ENCODE measurements at regions not wholly inside any gene's neighbourhood (a gene's known extent, or its start where the extent isn't known, plus 50 kb on each side); places are given as distances from the start of the nearest gene placed in this dataset.

DNA sequence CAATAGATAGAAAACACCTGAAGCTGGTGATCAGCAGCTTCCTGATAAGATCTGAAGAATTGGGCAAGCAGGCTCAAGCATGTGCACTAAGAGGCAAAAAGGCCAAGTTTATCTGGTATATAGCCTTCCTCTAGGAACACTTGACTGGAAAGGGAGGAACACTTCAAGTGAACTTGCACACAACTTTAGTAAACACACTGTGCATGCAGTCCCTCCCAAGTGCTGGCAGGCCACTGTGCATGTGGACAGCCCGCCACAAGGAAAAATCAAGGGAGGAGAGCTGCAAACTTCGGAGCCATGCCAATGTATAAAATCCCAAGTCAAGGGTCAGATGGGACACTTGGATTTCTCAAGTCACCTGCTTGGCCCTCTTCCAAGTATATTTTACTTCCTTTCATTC lies 645.8 kb upstream of the NDST4 start:
- Mint-ChIP-seq H3K4me3 (no peak overlapping the region), H3K9me3 (peaks cover 0 to 24% (median 3%) of the 10 kb centered on the region in 9 donors), H3K27ac (no peak overlapping the region), H3K36me3 (no peaks in the 10 kb centered on the region), H3K4me1 (no peaks in the 10 kb centered on the region), H3K27me3 (no peaks in the 10 kb centered on the region)
- POLR2A ChIA-PET: no interaction called here
- DNase-seq (no peak), ATAC-seq (no peak)

DNA sequence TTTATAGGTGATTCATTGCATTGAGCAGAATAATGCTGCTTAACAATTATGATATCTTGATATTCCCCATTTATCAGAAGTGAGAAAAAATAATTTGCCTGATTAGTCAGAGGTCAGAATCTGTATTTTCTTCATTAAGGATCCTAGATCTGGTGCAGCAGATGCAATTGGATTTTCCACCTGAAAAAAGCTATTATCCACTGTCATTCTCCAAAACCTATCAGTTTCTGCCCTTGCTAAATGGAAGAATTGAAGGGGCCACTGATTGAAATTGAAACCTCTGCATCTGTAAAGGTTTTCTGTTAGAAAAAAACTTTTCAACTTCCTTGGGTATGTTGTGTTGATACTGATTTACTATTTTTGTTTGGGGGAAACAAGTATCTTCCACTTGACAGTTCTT lies 636.0 kb upstream of the NDST4 start:
- ATAC-seq: no peak
- no peak for DNase-seq
- no peaks in the 10 kb centered on the region for H3K4me1 Mint-ChIP-seq
- no peak overlapping the region for H3K4me3 Mint-ChIP-seq
- no peaks in the 10 kb centered on the region for H3K27me3 Mint-ChIP-seq
- no peaks in the 10 kb centered on the region for H3K36me3 Mint-ChIP-seq
- peaks cover 0 to 19% (median 4%) of the 10 kb centered on the region in 9 donors for H3K9me3 Mint-ChIP-seq
- no peak overlapping the region for H3K27ac Mint-ChIP-seq
- POLR2A ChIA-PET: no interaction called here

DNA sequence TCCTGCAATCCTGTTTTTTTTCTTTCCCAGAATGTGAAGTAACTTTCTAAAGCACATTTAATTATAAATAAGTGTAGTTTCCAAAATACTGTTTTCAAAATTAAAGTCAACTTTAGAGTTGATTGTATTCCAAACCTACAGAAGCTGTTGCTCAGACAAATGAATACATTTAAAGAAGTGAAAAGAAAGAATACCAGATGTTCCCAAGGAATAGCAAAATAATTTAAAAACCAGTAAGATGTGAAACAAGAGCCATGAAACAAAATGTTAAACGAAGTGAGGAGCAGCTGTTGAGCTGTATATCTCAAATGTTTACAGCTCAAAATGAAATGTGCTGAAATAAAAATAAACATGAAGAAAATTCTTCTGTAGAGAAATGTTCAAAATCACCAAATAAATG lies 627.4 kb upstream of the NDST4 start:
- ATAC-seq (no peak), DNase-seq (no peak)
- Mint-ChIP-seq H3K36me3 (no peaks in the 10 kb centered on the region), H3K27ac (no peak overlapping the region), H3K27me3 (no peaks in the 10 kb centered on the region), H3K9me3 (peaks cover 0 to 5% (median 0%) of the 10 kb centered on the region in 9 donors), H3K4me1 (no peaks in the 10 kb centered on the region), H3K4me3 (no peak overlapping the region)
- POLR2A ChIA-PET: no interaction called here

DNA sequence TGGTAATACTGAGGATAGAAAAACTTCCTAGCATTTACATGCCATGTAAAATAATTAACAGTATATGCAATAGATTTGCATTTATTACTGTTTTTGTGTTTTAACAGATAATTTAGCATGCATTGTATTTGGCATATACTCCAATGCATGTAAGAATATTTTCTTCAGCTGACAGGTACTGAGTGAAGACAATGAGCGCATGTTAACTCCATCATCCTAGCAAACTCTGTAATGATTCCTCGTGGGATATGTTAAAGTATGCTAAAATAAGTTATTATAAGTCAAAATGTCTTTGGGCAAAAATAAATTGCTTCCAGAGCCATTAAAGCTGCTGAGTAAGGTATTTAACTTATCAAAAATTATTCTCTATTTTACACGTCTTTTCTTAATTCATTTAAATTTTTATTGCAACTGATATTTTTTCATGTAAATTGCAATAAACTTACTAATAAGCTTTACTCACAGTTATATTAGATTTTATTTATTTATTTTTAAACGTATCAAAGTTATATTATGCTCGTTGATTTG lies 616.4 kb upstream of the NDST4 start:
- ATAC-seq: no peak
- Mint-ChIP-seq H3K4me1 (no peaks in the 10 kb centered on the region), H3K27me3 (no peaks in the 10 kb centered on the region), H3K27ac (no peak overlapping the region), H3K9me3 (peaks cover 0 to 20% (median 4%) of the 10 kb centered on the region in 9 donors), H3K36me3 (no peaks in the 10 kb centered on the region), H3K4me3 (no peak overlapping the region)
- POLR2A ChIA-PET: no interaction called here
- DNase-seq: no peak

DNA sequence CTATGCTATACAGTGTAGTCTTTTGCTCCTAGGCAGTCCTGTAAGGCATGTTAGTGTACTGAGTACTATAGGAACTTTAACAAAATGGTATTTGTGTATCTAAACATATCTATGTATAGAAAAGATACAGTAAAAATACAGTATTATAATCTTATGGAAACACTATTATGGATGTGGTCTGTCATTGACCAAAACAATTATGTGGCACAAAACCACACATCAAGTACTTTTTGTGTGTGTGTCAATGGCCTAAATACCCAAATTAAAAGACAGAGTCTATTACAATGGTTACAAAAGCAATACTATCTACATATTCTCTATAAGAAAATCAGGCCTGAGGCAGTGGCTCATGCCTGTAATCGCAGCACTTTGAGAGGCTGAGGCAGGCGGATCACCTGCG lies 610.2 kb upstream of the NDST4 start:
- POLR2A ChIA-PET: no interaction called here
- Mint-ChIP-seq H3K9me3 (peaks cover 0 to 23% (median 0%) of the 10 kb centered on the region in 9 donors), H3K4me3 (no peak overlapping the region), H3K27me3 (no peaks in the 10 kb centered on the region), H3K27ac (no peak overlapping the region), H3K36me3 (no peaks in the 10 kb centered on the region), H3K4me1 (no peaks in the 10 kb centered on the region)
- DNase-seq (no peak), ATAC-seq (no peak)

DNA sequence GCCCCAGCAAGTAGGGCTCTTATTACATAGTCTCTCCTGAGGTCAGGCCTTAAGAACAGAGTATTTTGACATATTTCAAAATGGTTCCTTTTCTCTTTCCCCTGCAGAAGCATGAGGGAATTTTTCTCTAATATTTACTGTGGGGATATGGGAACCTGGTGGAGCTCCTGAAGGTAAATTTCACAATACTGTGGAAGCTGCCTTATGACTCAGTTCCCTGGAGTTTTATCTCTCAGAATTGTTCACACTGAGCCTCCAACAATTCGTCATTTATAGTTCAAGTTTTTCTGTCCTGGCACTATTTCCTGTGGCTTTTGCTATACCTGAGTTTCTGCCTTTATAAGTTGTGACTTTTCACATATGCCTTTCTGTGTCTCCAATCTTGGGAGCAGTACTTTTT lies 607.2 kb upstream of the NDST4 start:
- Mint-ChIP-seq H3K27me3 (no peaks in the 10 kb centered on the region), H3K4me1 (no peaks in the 10 kb centered on the region), H3K27ac (no peak overlapping the region), H3K9me3 (peaks cover 0 to 23% (median 0%) of the 10 kb centered on the region in 9 donors), H3K4me3 (no peak overlapping the region), H3K36me3 (no peaks in the 10 kb centered on the region)
- ATAC-seq (no peak), DNase-seq (no peak)
- POLR2A ChIA-PET: no interaction called here

DNA sequence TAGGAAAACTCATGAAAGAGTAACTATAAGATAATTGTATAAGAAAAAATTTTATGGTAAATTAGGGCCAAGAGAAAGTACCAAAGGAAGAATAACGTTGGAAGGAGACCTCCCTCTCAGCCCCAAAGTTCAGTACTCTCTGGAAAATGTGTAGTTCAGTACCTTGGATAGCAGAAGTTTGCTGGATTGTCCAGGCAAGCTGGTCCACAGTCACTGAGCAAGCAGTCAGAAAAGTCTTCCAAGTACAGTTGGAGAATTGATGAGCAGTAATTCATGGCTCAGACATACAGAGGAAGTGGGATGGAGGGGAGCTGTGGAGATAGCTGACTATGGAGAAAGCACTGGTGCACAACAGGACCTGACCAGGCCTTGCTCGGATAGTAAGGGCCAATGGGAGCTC lies 598.2 kb upstream of the NDST4 start:
- ATAC-seq (no peak), DNase-seq (no peak)
- Mint-ChIP-seq H3K27me3 (no peaks in the 10 kb centered on the region), H3K4me3 (no peak overlapping the region), H3K27ac (no peak overlapping the region), H3K9me3 (peaks cover 0 to 10% (median 2%) of the 10 kb centered on the region in 9 donors), H3K36me3 (no peaks in the 10 kb centered on the region), H3K4me1 (no peaks in the 10 kb centered on the region)
- POLR2A ChIA-PET: no interaction called here

DNA sequence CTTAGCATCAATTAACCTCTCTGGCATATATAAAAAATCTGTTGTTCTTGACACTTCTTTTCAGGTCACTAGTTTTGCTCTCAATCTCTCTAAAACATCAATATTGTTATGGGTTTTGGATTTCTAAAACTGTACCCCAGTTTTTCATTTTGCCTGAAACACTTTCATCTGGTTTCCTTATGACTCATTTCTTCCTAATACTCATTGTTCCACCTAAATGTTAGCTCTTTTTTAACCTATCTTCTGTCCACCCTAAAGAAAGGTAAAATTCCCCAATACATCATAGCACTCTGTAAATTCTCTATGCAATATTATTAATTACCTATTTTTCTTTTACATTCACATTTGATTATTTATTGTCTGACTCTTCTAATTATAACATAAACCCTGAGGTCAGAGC lies 575.5 kb upstream of the NDST4 start:
- no peak overlapping the region for H3K27ac Mint-ChIP-seq
- POLR2A ChIA-PET: no interaction called here
- no peak overlapping the region for H3K4me3 Mint-ChIP-seq
- H3K4me1 Mint-ChIP-seq: no peaks in the 10 kb centered on the region
- H3K27me3 Mint-ChIP-seq: no peaks in the 10 kb centered on the region
- ATAC-seq: no peak
- no peak for DNase-seq
- peaks cover 0 to 15% (median 2%) of the 10 kb centered on the region in 9 donors for H3K9me3 Mint-ChIP-seq
- no peaks in the 10 kb centered on the region for H3K36me3 Mint-ChIP-seq

DNA sequence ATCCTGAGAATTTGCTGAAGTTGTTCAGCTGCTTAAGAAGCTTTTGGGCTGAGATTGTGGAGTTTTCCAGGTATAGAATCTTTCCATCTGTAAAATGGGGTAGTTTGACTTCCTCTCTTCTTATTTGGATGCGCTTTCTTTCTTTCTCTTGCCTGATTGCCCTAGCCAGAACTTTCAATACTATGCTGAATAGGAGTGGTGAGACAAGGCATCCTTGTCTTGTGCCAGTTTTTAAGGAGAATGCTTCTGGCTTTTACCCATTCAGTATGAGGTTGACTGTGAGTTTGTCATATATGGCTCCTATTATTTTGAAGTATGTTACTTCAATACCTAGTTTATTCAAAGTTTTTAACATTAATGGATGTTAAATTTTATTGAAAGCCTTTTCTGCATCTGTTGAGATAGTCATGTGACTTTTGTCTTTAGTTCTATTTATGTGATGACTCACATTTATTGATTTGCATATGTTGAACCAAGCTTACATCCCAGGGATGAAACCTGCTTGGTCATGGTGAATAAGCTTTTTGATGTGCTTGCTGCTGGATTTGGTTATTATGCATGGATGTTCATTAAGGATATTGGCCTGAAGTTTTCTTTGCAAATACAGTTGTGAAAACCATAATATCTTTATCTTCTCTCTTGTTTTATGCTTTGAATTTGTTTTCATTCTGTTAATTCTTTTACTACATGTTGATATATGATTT lies 573.8 kb upstream of the NDST4 start:
- Mint-ChIP-seq H3K4me3 (no peak overlapping the region), H3K9me3 (peaks cover 0 to 15% (median 2%) of the 10 kb centered on the region in 9 donors), H3K27ac (no peak overlapping the region), H3K36me3 (no peaks in the 10 kb centered on the region), H3K27me3 (no peaks in the 10 kb centered on the region), H3K4me1 (no peaks in the 10 kb centered on the region)
- DNase-seq: no peak
- POLR2A ChIA-PET: no interaction called here
- no peak for ATAC-seq

DNA sequence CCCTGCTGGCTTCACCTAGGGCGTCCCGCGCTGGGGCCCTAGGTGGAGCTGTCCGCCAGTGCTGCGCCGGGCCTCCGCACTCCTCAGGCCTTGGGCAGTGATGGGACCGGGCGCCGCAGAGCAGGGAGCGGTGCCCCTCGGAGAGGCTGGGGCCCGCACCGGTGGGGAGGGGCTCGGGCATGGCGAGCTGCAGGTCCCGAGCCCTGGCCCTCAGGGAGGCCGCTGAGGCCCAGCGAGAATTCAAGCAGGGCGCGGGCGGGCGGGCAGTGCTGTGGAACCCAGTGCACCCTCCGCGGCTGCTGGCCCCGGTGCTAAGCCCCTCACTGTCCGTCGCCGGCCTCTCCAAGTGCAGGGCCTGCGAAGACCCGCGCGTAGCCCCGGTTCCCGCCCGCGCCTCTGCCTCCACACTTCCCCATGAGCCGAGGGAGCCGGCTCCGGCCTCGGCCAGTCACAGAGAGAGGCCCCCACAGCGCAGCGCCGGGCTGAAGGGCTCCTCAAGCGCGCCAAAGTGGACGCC lies 565.1 kb upstream of the NDST4 start:
- H3K36me3 Mint-ChIP-seq: no peaks in the 10 kb centered on the region

DNA sequence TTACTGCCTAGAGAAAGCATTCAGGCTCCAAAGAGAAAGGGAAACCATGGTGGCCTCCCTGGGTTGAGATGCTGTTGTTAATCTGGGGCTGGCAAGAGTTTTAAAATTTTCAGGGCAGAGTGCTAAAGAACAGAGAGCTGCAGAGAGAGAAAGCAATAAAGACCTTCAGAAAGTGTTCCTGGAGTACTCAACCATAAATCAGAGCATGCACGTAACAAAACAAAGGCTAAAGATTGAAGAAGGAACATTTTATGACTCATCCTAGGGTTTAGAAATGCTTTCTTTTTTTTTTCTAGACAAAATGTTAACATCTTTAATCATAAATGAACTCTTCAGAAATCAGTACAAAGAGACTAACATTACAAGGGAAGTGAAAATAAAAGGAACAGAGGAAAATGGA lies 562.3 kb upstream of the NDST4 start:
- POLR2A ChIA-PET: no interaction called here
- Mint-ChIP-seq H3K27me3 (no peaks in the 10 kb centered on the region), H3K4me1 (no peaks in the 10 kb centered on the region), H3K27ac (no peak overlapping the region), H3K36me3 (no peaks in the 10 kb centered on the region), H3K9me3 (peaks cover 0 to 17% (median 0%) of the 10 kb centered on the region in 9 donors), H3K4me3 (no peak overlapping the region)
- ATAC-seq (no peak), DNase-seq (no peak)

More for the DNA sequence above, 565.1 kb upstream of the NDST4 start:
- no peaks in the 10 kb centered on the region for H3K27me3 Mint-ChIP-seq
- POLR2A ChIA-PET: no interaction called here
- ATAC-seq (no peak), DNase-seq (no peak)
- H3K4me1 Mint-ChIP-seq: no peaks in the 10 kb centered on the region
- H3K4me3 Mint-ChIP-seq: no peak overlapping the region
- no peak overlapping the region for H3K27ac Mint-ChIP-seq
- peaks cover 0 to 17% (median 0%) of the 10 kb centered on the region in 9 donors for H3K9me3 Mint-ChIP-seq

DNA sequence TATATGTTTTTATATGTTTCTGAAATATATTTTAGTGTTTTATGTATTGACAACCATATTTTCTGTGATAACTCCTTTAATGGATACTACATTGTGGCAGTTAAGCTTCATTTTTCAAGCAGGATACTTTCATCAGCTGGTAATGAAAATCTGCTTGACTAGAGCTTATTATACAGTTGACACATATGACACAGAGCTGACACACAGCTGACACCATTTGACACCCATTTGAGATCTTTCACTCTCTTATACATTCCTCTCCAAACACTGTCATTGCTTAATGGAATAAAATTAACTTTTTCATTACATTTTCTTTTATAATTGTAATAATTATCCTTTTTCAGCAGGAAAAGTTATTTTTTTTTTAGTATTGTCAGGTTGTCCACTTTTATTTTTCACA lies 561.1 kb upstream of the NDST4 start:
- Mint-ChIP-seq H3K9me3 (peaks cover 0 to 12% (median 0%) of the 10 kb centered on the region in 9 donors), H3K36me3 (no peaks in the 10 kb centered on the region), H3K27me3 (no peaks in the 10 kb centered on the region), H3K4me3 (no peak overlapping the region), H3K27ac (no peak overlapping the region), H3K4me1 (no peaks in the 10 kb centered on the region)
- DNase-seq (no peak), ATAC-seq (no peak)
- POLR2A ChIA-PET: no interaction called here

DNA sequence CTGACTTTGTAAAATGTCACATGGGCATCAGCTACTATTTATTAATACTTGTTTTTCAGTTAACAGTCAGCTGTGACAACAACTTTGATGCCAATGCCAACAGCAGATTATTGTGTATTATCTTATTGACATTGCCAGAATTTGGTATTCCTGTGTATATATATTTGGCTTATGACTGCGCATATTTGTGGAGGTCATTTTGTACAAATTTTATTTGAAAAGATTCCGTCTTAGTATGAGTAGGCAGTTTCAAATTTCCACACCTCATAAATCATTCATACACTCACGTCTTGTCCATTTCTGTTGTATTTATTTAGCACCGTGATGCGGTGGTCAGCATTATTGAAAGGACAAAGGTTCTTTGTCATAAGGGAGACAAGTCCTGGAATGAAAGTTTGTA lies 558.2 kb upstream of the NDST4 start:
- DNase-seq (no peak), ATAC-seq (no peak)
- H3K36me3 Mint-ChIP-seq: no peaks in the 10 kb centered on the region
- H3K27ac Mint-ChIP-seq: no peak overlapping the region
- H3K9me3 Mint-ChIP-seq: peaks cover 0 to 9% (median 0%) of the 10 kb centered on the region in 9 donors
- H3K4me3 Mint-ChIP-seq: no peak overlapping the region
- no peaks in the 10 kb centered on the region for H3K4me1 Mint-ChIP-seq
- no peaks in the 10 kb centered on the region for H3K27me3 Mint-ChIP-seq
- POLR2A ChIA-PET: no interaction called here

DNA sequence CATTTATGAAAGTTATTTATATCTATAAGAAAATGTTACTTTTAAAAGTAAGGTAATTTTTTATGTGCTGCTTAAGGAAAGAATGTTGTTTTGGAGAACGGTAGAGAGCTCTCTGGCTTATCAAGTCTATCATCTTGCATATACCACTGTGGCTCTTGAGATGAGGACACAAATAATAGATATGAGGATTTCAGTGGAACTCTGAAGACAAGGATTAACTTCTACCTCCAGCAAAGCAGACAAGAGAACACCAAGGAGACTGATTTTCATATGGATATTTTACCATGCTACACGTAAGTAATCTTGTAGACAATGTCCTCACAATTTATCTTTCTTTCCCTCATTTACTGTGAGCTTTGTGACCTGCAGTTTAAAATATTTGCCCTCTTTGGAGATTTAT lies 557.5 kb upstream of the NDST4 start:
- peaks cover 0 to 7% (median 0%) of the 10 kb centered on the region in 9 donors for H3K9me3 Mint-ChIP-seq

More for the DNA sequence above, 557.5 kb upstream of the NDST4 start:
- POLR2A ChIA-PET: no interaction called here
- no peaks in the 10 kb centered on the region for H3K27me3 Mint-ChIP-seq
- H3K4me3 Mint-ChIP-seq: no peak overlapping the region
- no peak overlapping the region for H3K27ac Mint-ChIP-seq
- DNase-seq (no peak), ATAC-seq (no peak)
- no peaks in the 10 kb centered on the region for H3K36me3 Mint-ChIP-seq
- no peaks in the 10 kb centered on the region for H3K4me1 Mint-ChIP-seq

All from naive thymus-derived CD8-positive, alpha-beta T cell (primary cell).